GM18907 (cell line): ENCODE measurements at regions not wholly inside any gene's neighbourhood (a gene's known extent, or its start where the extent isn't known, plus 50 kb on each side); places are given as distances from the start of the nearest gene placed in this dataset.
"Not testable (repeated sequence)": the region's sequence is repeated elsewhere in the genome, so short reads cannot be mapped to it uniquely, and the experiment has no call there.

Experiments
- ATAC-seq: cut with Tn5 transposase; IDR thresholded peaks from one replicate; pipeline ENCODE4 v1.9.1; 2021; ENCODE audit warnings: mild to moderate bottlenecking, moderate library complexity; ENCODE audit not compliant: unreplicated experiment

DNA sequence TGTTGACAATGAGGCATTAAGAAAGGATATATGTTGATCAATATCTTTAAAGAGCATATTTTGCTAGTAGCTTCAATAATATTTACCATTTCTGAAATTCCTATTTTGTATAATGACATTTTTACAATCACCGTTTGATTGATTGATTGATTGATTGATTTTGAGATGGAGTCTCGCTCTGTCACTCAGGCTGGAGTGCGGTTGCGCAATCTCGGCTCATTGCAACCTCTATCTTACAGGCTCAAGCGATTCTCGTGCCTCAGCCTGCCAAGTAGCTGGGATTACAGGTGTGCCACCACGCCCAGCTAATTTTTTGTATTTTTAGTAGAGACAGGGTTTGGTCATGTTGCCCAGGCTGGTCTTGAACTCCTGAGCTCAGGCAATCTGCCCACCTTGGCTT lies 150.9 kb upstream of the TEX13D start:
- ATAC-seq: not testable (repeated sequence)

DNA sequence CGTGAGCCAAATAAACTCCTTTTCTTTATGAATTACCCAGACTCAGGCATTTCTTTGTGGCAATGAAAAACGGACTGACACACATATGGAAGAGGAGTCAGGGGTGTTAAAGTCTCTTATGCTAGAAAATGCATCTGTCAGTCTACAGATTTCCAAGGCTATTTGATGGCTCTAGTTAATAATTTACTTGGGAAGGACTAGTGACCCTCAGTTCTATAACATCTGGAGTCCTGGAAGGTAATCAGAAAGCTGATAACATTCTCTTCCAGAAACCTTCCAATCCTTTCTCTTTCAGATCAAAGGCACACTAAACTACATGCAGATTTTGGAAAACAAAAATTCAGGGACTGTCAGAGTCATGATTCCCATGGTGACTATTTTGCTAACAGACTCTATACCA lies 142.0 kb upstream of the TEX13D start:
- no peak for ATAC-seq

- no peak for ATAC-seq
These were observed 138.3 kb upstream of the TEX13D start for GRCh38 chrX:124194199-124194598.

GRCh38 chrX:124194901-124195300 lies 137.6 kb upstream of the TEX13D start:
- no peak for ATAC-seq

- no peak for ATAC-seq
These were observed 129.1 kb upstream of the TEX13D start for GRCh38 chrX:124203311-124203710.

- no peak for ATAC-seq
These were observed 123.8 kb upstream of the TEX13D start for GRCh38 chrX:124208660-124209059.

DNA sequence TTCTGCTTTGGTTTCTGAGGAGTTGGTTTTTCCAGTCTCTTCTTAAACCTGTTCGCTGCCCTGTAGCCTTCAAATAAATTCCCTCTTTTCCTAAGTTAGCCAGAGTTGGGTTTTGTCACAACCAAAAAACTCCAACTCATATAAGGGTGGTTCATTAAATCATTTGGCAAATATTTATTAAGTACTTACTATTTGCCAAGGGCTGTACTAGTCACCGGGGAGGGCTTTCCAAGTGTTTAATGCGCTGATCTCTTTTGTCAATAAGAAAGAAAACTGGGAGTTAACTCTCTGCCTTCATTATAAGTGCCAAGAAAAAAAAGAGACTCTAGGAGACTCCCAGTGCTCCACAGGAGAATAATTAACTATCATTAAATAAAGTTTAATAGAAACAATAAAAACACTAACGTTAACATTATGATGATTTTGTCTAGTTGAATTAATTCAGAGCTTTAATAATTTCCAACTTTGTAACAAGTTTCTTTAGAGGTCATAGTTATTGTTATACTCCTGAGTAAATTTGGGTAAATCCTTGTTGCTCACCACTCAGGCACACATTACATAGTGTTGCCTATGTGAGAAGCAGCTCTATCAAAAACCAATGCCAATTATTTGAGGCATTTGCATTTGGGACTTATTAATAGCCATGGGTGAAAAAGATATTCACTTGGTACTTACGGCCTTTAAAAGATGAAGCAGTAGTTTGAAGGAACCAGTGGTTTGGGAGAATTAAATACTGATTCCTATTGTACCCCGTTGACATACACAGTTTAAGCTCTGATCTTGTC lies 122.5 kb upstream of the TEX13D start:
- ATAC-seq: no peak

DNA sequence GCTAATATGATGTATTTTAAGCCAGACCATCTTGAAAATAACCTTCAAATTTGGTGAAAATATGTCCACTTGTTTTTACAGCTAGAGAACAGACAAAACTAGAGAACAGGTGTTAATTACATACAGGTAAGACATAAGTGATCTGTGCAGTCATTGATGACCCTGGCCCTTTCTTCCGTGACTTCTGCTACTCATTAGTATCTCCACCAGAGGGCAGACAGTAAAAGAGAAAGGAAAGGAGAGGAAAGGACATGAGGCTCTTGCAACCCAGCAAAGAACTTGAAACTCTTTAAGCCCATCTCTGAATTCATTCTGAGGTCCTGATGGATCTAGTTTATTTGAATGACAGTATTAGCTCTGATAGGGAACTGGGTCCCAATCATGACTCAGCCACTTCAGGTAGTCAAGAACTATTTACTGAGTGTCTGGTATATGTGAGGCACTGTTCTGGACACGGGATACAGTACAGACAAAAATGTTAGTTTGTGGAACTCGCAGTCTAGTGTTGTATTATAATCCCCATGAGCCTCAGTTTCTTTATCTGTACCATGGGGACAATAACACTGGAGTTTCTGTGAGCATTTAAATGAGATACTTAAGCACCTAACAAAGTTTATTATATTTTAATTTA lies 121.0 kb upstream of the TEX13D start:
- peak; percentile 81 for ATAC-seq

GRCh38 chrX:124212622-124213021 lies 119.8 kb upstream of the TEX13D start:
- ATAC-seq: peak; percentile 51

GRCh38 chrX:124215786-124216185 lies 116.7 kb upstream of the TEX13D start:
- ATAC-seq: no peak

- no peak for ATAC-seq
These were observed 115.9 kb upstream of the TEX13D start for GRCh38 chrX:124216396-124217115.

GRCh38 chrX:124217304-124218251 lies 114.9 kb upstream of the TEX13D start:
- peak; percentile 84 for ATAC-seq

DNA sequence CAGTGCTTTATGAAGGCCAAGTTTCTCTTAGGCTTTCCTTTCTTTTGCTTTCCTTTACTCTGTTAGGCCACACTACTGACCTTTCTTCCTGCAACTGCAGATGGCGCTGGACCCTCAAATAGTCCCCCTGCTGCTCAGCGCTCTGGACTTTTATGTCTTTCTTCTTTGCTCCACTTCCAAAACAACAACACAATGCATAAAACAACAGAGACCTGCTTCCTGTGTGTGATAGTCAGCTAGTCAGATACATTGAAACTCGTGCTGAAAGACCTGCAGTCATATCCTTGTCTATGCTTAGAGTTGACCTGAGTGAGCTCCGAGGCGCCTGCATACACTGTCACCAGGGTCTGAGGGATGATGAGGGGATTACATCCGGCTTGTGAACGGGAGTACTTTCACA lies 108.9 kb upstream of the TEX13D start:
- no peak for ATAC-seq

DNA sequence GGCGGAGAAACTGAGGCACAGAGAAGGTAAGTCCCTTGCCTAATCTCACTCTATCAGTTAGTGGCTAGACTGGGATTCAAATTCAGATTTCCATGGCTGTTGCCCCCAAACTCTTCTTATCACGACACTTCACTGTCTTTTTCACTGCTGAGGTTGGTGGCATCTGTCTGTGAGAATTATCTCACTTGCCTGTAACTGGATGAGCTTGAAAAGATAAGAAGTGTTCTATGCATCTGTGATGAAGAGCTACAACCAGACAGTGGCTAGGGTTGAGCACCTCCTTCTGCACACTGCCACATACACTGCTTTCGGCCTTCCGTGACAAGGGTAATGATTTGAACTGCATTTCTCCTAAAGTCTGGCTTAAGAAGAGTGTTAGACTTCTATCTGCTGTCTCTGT lies 107.9 kb upstream of the TEX13D start:
- no peak for ATAC-seq

GRCh38 chrX:124226129-124226528 lies 106.3 kb upstream of the TEX13D start:
- no peak for ATAC-seq

GRCh38 chrX:124228849-124229248 lies 103.6 kb upstream of the TEX13D start:
- no peak for ATAC-seq

DNA sequence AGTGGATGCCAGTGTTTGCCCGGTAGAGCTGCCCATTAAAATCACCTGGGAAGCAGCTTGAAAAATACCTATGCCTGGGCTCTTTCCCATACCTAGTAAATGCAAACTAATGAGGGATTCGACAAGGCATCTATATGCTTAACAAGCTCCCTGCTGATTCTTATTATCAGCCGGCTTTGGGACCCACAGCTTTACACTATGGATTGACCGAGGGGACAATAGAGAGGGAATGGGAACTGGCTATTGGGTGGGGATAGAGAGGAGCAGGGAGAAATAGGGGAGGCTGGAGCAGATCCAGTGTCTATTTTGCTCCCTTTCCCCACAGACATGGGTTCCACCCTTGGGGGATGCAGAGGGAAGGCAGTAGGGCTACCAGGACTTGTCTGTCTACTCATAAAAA lies 103.1 kb upstream of the TEX13D start:
- no peak for ATAC-seq

DNA sequence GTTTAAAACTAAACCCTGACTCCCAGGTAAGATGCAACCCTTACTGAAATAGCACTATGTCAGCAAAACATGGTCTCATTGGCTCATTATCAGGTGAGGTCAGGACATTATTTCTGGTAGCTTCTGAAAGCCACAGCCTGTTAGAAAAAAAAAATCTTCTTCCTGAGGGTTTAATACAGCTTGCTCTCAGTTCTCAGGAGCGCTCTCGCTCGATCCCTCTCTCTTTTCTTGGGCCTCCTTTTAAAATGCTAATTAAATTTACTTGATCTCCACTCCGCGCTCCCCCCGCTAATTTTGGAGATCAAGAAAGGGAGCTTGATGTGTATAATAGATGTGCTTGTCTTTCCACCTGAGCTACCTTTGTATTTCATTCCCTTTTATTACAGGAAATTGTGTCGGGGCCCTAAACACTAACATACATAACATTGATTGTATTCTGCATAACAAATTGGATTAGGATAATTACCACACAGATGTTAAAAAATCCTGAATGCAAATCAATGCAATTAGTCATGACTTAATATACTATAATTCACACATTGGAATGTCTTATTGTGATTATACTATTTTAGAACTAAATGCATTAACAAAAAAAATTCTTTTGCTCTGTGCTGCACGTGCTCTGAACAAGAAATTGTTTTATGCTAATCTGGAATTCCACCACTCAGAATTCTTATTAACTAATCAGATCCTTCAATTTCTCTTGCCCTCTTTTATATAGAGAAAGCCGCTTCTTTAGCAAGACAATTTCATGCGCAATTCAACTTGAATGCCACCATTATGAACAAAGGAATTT lies 101.6 kb upstream of the TEX13D start:
- no peak for ATAC-seq

- ATAC-seq: no peak
These were observed 101.1 kb upstream of the TEX13D start for GRCh38 chrX:124231451-124231759.

DNA sequence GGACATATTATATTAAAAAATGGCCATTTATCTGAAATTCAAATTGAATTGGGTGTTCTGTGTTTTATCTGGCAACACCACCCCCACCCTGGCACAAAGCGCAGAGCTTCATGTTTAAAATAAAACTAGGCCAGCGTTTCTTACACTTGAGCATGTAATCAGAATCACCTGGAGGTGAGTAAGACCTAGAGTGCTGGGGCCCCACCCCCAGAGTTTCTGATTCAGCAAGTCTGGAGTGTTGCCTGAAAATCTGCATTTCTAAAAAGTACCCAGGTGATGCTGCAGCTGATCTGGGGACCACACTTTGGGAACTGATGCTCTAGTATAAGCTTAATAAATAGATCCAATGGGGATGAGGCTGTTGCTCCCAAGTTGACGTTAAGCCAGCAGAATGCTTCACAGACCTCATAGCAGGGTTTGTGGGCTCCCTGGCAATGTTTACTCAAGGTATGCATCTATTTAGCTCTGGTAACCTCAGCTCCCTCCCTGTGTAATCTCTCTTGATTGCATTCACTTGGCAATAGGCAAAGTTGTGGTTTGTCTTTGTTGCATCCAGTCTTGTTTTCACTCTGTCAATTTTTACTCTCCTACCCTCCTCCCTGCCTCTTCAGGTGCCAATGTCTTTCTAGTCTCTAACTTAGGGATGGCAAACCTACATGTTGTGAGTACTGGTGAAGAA lies 99.8 kb upstream of the TEX13D start:
- ATAC-seq: peak; percentile 87
